ENCODE measurements at regions not wholly inside any gene's neighbourhood (a gene's known extent, or its start where the extent isn't known, plus 50 kb on each side); places are given as distances from the start of the nearest gene placed in this dataset.
"Not testable (repeated sequence)": the region's sequence is repeated elsewhere in the genome, so short reads cannot be mapped to it uniquely, and the experiment has no call there.

GRCh38 chr3:181609030-181609767, 102.5 kb upstream of the SOX2 start:
- TF ChIP-seq, protein P1, sequence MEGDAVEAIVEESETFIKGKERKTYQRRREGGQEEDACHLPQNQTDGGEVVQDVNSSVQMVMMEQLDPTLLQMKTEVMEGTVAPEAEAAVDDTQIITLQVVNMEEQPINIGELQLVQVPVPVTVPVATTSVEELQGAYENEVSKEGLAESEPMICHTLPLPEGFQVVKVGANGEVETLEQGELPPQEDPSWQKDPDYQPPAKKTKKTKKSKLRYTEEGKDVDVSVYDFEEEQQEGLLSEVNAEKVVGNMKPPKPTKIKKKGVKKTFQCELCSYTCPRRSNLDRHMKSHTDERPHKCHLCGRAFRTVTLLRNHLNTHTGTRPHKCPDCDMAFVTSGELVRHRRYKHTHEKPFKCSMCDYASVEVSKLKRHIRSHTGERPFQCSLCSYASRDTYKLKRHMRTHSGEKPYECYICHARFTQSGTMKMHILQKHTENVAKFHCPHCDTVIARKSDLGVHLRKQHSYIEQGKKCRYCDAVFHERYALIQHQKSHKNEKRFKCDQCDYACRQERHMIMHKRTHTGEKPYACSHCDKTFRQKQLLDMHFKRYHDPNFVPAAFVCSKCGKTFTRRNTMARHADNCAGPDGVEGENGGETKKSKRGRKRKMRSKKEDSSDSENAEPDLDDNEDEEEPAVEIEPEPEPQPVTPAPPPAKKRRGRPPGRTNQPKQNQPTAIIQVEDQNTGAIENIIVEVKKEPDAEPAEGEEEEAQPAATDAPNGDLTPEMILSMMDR (IDR thresholded peaks at IDR 0.05; ENCODE audit: insufficient read depth, low read length, poor library complexity, severe bottlenecking), result no peak
- no peaks in the 10 kb centered on the region for H3K27me3 ChIP-seq (ENCODE audit: control insufficient read depth, insufficient read depth, low read length)
- no peaks in the 10 kb centered on the region for H3K36me3 ChIP-seq (ENCODE audit: control insufficient read depth, insufficient read depth, low read length)
- H3K4me3 ChIP-seq (ENCODE audit: low read depth, low read length), result no peak overlapping the region
- no peak for DNase-seq (ENCODE audit: low read depth)

DNA sequence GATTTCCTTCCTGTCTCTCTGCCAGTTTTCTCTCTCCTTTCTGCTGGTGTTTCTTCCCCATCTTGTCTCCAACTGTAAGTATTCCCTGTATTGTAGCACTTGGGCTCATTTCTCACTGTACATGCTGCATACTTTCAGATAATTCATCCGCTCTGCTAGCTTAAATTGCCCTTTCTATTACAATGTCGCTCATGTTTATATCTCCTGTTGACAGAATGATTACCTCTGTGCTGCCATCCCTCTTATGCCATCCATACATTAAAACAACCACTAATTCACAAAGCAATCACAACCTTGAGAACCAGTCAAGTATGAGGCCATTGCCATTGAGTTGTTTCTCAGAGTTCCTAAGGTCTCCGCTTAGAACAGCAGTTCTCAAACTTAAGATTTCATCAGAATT, 107.5 kb upstream of the SOX2 start:
- DNase-seq (ENCODE audit: low read depth), result no peak
- Histone ChIP-seq H3K27me3 (ENCODE audit: control insufficient read depth, insufficient read depth, low read length) (no peaks in the 10 kb centered on the region), H3K36me3 (ENCODE audit: control insufficient read depth, insufficient read depth, low read length) (no peaks in the 10 kb centered on the region), H3K4me3 (ENCODE audit: low read depth, low read length) (no peak overlapping the region)
- TF ChIP-seq, protein P1 (IDR thresholded peaks at IDR 0.05; ENCODE audit: insufficient read depth, low read length, poor library complexity, severe bottlenecking), result no peak

DNA sequence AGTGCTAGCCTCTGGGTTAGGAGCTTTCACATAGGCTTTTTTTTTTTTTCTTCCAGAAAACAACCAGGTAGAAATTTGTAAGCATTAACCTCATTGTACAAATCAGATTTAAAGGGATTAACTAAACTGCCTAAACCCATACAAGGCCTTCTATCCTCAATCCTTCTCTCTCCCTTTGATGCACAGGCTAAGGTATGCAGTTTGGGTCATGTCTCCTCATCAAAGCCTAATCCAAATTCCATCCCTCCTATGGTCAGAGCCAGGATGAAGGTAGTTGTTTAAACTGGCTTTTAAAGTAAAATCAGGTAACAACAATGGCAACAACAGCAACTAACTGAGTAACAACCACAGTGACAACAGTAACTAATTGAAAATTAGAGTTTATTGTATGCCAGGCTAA, 115.6 kb upstream of the SOX2 start:
- DNase-seq (ENCODE audit: low read depth), result no peak
- TF ChIP-seq, protein P1 (IDR thresholded peaks at IDR 0.05; ENCODE audit: insufficient read depth, low read length, poor library complexity, severe bottlenecking), result no peak
- Histone ChIP-seq H3K4me3 (ENCODE audit: low read depth, low read length) (no peak overlapping the region), H3K27me3 (ENCODE audit: control insufficient read depth, insufficient read depth, low read length) (no peaks in the 10 kb centered on the region), H3K36me3 (ENCODE audit: control insufficient read depth, insufficient read depth, low read length) (no peaks in the 10 kb centered on the region)

- H3K4me3 ChIP-seq (ENCODE audit: low read depth, low read length); H3K36me3 ChIP-seq (ENCODE audit: control insufficient read depth, insufficient read depth, low read length); DNase-seq (ENCODE audit: low read depth); H3K27me3 ChIP-seq (ENCODE audit: control insufficient read depth, insufficient read depth, low read length): not testable (repeated sequence)
Measured at GRCh38 chr3:181590939-181591338, 120.8 kb upstream of the SOX2 start.

GRCh38 chr3:181582619-181583018, 129.1 kb upstream of the SOX2 start:
- Histone ChIP-seq H3K27me3 (ENCODE audit: control insufficient read depth, insufficient read depth, low read length) (no peaks in the 10 kb centered on the region), H3K4me3 (ENCODE audit: low read depth, low read length) (no peak overlapping the region), H3K36me3 (ENCODE audit: control insufficient read depth, insufficient read depth, low read length) (no peaks in the 10 kb centered on the region)
- no peak for DNase-seq (ENCODE audit: low read depth)
- TF ChIP-seq, protein P1 (IDR thresholded peaks at IDR 0.05; ENCODE audit: insufficient read depth, low read length, poor library complexity, severe bottlenecking), result no peak

DNA sequence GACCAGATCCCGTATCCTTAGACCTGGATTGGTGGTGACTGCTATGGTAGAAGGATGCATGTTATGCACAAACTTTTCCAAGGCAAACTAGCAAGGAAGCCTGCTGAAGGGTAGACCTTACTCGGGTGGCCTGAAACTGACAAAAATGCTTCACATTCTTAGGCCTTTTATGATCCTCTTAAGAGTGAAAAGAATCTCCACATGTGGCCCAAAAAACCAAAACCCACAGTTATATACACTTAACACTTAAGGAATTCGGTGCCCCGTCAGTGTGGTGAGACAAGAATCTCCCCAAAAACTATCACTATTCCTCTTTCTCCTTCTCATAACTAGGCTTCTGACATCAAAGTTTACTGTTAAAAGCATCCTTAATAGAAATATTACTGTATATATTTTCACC, 130.1 kb upstream of the SOX2 start:
- Histone ChIP-seq H3K4me3 (ENCODE audit: low read depth, low read length) (no peak overlapping the region), H3K27me3 (ENCODE audit: control insufficient read depth, insufficient read depth, low read length) (no peaks in the 10 kb centered on the region), H3K36me3 (ENCODE audit: control insufficient read depth, insufficient read depth, low read length) (no peaks in the 10 kb centered on the region)
- TF ChIP-seq, protein P1 (IDR thresholded peaks at IDR 0.05; ENCODE audit: insufficient read depth, low read length, poor library complexity, severe bottlenecking), result no peak
- DNase-seq (ENCODE audit: low read depth), result no peak

Measured in kidney epithelial cell (primary cell).